ENCODE measurements at regions not wholly inside any gene's neighbourhood (a gene's known extent, or its start where the extent isn't known, plus 50 kb on each side); places are given as distances from the start of the nearest gene placed in this dataset.

GRCh38 chr2:172350839-172351479 lies 76.4 kb upstream of the ITGA6 start:
- in situ Hi-C loops (cut with MboI; ENCODE audit: low sequenced_read_pairs), result no loop called here

GRCh38 chr2:172351586-172351985 lies 75.8 kb upstream of the ITGA6 start:
- in situ Hi-C loops (cut with MboI; ENCODE audit: low sequenced_read_pairs), result no loop called here

- in situ Hi-C loops (cut with MboI; ENCODE audit: low sequenced_read_pairs), result no loop called here
Measured at GRCh38 chr2:172354347-172354746, 73.0 kb upstream of the ITGA6 start.

GRCh38 chr2:172357442-172357841 lies 69.9 kb upstream of the ITGA6 start:
- in situ Hi-C loops (cut with MboI; ENCODE audit: low sequenced_read_pairs), result no loop called here

- in situ Hi-C loops (cut with MboI; ENCODE audit: low sequenced_read_pairs), result no loop called here
Measured at GRCh38 chr2:172358691-172359556, 68.5 kb upstream of the ITGA6 start.

GRCh38 chr2:172361360-172361759 lies 66.0 kb upstream of the ITGA6 start:
- in situ Hi-C loops (cut with MboI; ENCODE audit: low sequenced_read_pairs), result no loop called here

- in situ Hi-C loops (cut with MboI; ENCODE audit: low sequenced_read_pairs), result no loop called here
Measured at GRCh38 chr2:172361840-172362239, 65.5 kb upstream of the ITGA6 start.

GRCh38 chr2:172364261-172364660 lies 63.1 kb upstream of the ITGA6 start:
- in situ Hi-C loops (cut with MboI; ENCODE audit: low sequenced_read_pairs), result no loop called here

- in situ Hi-C loops (cut with MboI; ENCODE audit: low sequenced_read_pairs), result no loop called here
Measured at GRCh38 chr2:172366596-172367150, 60.7 kb upstream of the ITGA6 start.

GRCh38 chr2:172370821-172371455 lies 56.4 kb upstream of the ITGA6 start:
- in situ Hi-C loops (cut with MboI; ENCODE audit: low sequenced_read_pairs), result no loop called here

- in situ Hi-C loops (cut with MboI; ENCODE audit: low sequenced_read_pairs), result no loop called here
Measured at GRCh38 chr2:172372436-172372835, 55.0 kb upstream of the ITGA6 start.

GRCh38 chr2:172373076-172373475 lies 54.3 kb upstream of the ITGA6 start:
- in situ Hi-C loops (cut with MboI; ENCODE audit: low sequenced_read_pairs), result no loop called here

GRCh38 chr2:172373766-172374165 lies 53.6 kb upstream of the ITGA6 start:
- in situ Hi-C loops (cut with MboI; ENCODE audit: low sequenced_read_pairs), result no loop called here

- in situ Hi-C loops (cut with MboI; ENCODE audit: low sequenced_read_pairs), result no loop called here
Measured at GRCh38 chr2:172374318-172375240, 52.8 kb upstream of the ITGA6 start.

GRCh38 chr2:172375251-172375650 lies 52.1 kb upstream of the ITGA6 start:
- in situ Hi-C loops (cut with MboI; ENCODE audit: low sequenced_read_pairs), result no loop called here

GRCh38 chr2:172376016-172376415 lies 51.4 kb upstream of the ITGA6 start:
- in situ Hi-C loops (cut with MboI; ENCODE audit: low sequenced_read_pairs), result no loop called here

GRCh38 chr2:172376505-172377125 lies 50.8 kb upstream of the ITGA6 start:
- in situ Hi-C loops (cut with MboI; ENCODE audit: low sequenced_read_pairs), result no loop called here

GRCh38 chr2:172377408-172377807 lies 50.0 kb upstream of the ITGA6 start:
- in situ Hi-C loops (cut with MboI; ENCODE audit: low sequenced_read_pairs), result no loop called here
